ENCODE measurements at regions not wholly inside any gene's neighbourhood (a gene's known extent, or its start where the extent isn't known, plus 50 kb on each side); places are given as distances from the start of the nearest gene placed in this dataset.

GRCh38 chr13:31684466-31684865 is 54.9 kb upstream of the RXFP2 start:
- TF ChIP-seq, protein P1, sequence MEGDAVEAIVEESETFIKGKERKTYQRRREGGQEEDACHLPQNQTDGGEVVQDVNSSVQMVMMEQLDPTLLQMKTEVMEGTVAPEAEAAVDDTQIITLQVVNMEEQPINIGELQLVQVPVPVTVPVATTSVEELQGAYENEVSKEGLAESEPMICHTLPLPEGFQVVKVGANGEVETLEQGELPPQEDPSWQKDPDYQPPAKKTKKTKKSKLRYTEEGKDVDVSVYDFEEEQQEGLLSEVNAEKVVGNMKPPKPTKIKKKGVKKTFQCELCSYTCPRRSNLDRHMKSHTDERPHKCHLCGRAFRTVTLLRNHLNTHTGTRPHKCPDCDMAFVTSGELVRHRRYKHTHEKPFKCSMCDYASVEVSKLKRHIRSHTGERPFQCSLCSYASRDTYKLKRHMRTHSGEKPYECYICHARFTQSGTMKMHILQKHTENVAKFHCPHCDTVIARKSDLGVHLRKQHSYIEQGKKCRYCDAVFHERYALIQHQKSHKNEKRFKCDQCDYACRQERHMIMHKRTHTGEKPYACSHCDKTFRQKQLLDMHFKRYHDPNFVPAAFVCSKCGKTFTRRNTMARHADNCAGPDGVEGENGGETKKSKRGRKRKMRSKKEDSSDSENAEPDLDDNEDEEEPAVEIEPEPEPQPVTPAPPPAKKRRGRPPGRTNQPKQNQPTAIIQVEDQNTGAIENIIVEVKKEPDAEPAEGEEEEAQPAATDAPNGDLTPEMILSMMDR (IDR thresholded peaks at IDR 0.05) = no peak
- no peak for TF ChIP-seq POLR2A (IDR thresholded peaks at IDR 0.05)
